HEK293 (cell line): ENCODE measurements at regions not wholly inside any gene's neighbourhood (a gene's known extent, or its start where the extent isn't known, plus 50 kb on each side); places are given as distances from the start of the nearest gene placed in this dataset.

Experiments
- CTCF ChIA-PET: fragments of 350-600 bp; formaldehyde crosslinking; extraction: SDS; loops from one replicate; lab custom pipeline; 2021; ENCODE audit warnings: antibody characterized with exemption; lab: Yijun Ruan, JAX
- POLR2A ChIA-PET: fragments of 300-600 bp; formaldehyde crosslinking; extraction: SDS; loops from one replicate; lab custom pipeline; 2020; ENCODE audit warnings: antibody characterized with exemption, inconsistent platforms; lab: Yijun Ruan, JAX
- H3K27ac ChIP-seq: fragments of 200-500 bp; sonication (Bioruptor generic); 2 replicates; pipeline ENCODE4 v1.5.1; 2014; ENCODE audit warnings: low read depth, low read length, control low read depth, inconsistent platforms; ENCODE audit errors: extremely low read depth
- H3K36me3 ChIP-seq, 2 experiments: fragments of 200-500 bp in 1 of 2; sonication (Bioruptor generic) in 1 of 2; 1 replicate in 1 of 2; 2 replicates in 1 of 2; pipeline ENCODE4 v1.5.1; 2014 to 2017; ENCODE audit warnings: inconsistent platforms in 2 of 2, low read length in 2 of 2; ENCODE audit not compliant: control insufficient read depth in 2 of 2, insufficient read depth in 1 of 2
- H3K4me1 ChIP-seq: fragments of 200-500 bp; sonication (Bioruptor generic); 2 replicates; pipeline ENCODE4 v1.5.1; 2014; ENCODE audit warnings: mild to moderate bottlenecking, low read length, inconsistent platforms; ENCODE audit not compliant: control insufficient read depth, insufficient read depth
- H3K4me3 ChIP-seq: 2 replicates; pipeline ENCODE4 v1.5.1; 2011; ENCODE audit warnings: low read depth, mild to moderate bottlenecking, control low read depth, low read length, moderate library complexity
- H3K9me3 ChIP-seq: fragments of 200-500 bp; sonication (Bioruptor generic); 2 replicates; pipeline ENCODE4 v1.5.1; 2014; ENCODE audit warnings: low read depth, low read length, inconsistent platforms; ENCODE audit not compliant: control insufficient read depth, insufficient read depth
- BCL11A ChIP-seq: fragments of 450-650 bp; formaldehyde crosslinking; IDR thresholded peaks from 2 replicates; pipeline ENCODE4 v1.5.1; 2016; ENCODE audit warnings: low read depth, missing biosample characterization, missing genetic modification characterization
- BCL11B ChIP-seq: fragments of 450-650 bp; formaldehyde crosslinking; IDR thresholded peaks from 2 replicates; pipeline ENCODE4 v1.5.1; 2016; ENCODE audit warnings: low read depth, missing biosample characterization, missing genetic modification characterization
- BCL6B ChIP-seq: fragments of 450-650 bp; formaldehyde crosslinking; IDR thresholded peaks from 2 replicates; pipeline ENCODE4 v1.5.1; 2017; ENCODE audit warnings: missing biosample characterization, missing genetic modification characterization
- GLI4 ChIP-seq: fragments of 450-650 bp; formaldehyde crosslinking; IDR thresholded peaks from 2 replicates; pipeline ENCODE4 v1.5.1; 2016; ENCODE audit warnings: missing biosample characterization, missing genetic modification characterization
- HOXD13 ChIP-seq: sonication (generic); formaldehyde crosslinking; IDR thresholded peaks from 2 replicates; pipeline ENCODE4 v1.8.0; 2022; ENCODE audit warnings: missing genetic modification reagents, borderline replicate concordance
- IKZF3 ChIP-seq: fragments of 450-650 bp; IDR thresholded peaks from 2 replicates; pipeline ENCODE4 v1.5.0; 2018; ENCODE audit warnings: missing biosample characterization, mild to moderate bottlenecking, missing genetic modification characterization, moderate library complexity
- KLF10 ChIP-seq: fragments of 450-650 bp; IDR thresholded peaks from 2 replicates; pipeline ENCODE4 v1.5.1; 2018; ENCODE audit warnings: missing biosample characterization, mild to moderate bottlenecking, missing genetic modification characterization
- KLF8 ChIP-seq: fragments of 450-650 bp; formaldehyde crosslinking; IDR thresholded peaks from 2 replicates; pipeline ENCODE4 v1.5.1; 2016; ENCODE audit warnings: missing biosample characterization, missing genetic modification characterization
- YY2 ChIP-seq: fragments of 450-650 bp; formaldehyde crosslinking; IDR thresholded peaks from 2 replicates; pipeline ENCODE4 v1.5.1; 2016; ENCODE audit warnings: missing biosample characterization, missing genetic modification characterization
- ZBTB20 ChIP-seq: fragments of 450-650 bp; formaldehyde crosslinking; IDR thresholded peaks from 2 replicates; pipeline ENCODE4 v1.5.1; 2016; ENCODE audit warnings: missing biosample characterization, missing genetic modification characterization
- ZBTB26 ChIP-seq: fragments of 450-650 bp; formaldehyde crosslinking; optimal IDR thresholded peaks from 2 replicates; pipeline ENCODE3; 2016; ENCODE audit warnings: missing biosample characterization, mild to moderate bottlenecking, missing genetic modification characterization
- ZBTB49 ChIP-seq: fragments of 450-650 bp; formaldehyde crosslinking; IDR thresholded peaks from 2 replicates; pipeline ENCODE4 v1.5.1; 2016; ENCODE audit warnings: missing biosample characterization, missing genetic modification characterization, low read depth
- ZBTB6 ChIP-seq: fragments of 450-650 bp; formaldehyde crosslinking; IDR thresholded peaks from 2 replicates; pipeline ENCODE4 v1.5.1; 2017; ENCODE audit warnings: missing biosample characterization, missing genetic modification characterization
- ZFP3 ChIP-seq: fragments of 450-650 bp; formaldehyde crosslinking; IDR thresholded peaks from 2 replicates; pipeline ENCODE4 v1.5.1; 2016; ENCODE audit warnings: low read depth, missing biosample characterization, missing genetic modification characterization
- ZNF121 ChIP-seq: fragments of 450-650 bp; formaldehyde crosslinking; IDR thresholded peaks from 2 replicates; pipeline ENCODE4 v1.5.1; 2016; ENCODE audit warnings: missing biosample characterization, missing genetic modification characterization
- ZNF280C ChIP-seq: fragments of 450-650 bp; formaldehyde crosslinking; IDR thresholded peaks from 2 replicates; pipeline ENCODE4 v1.5.1; 2016; ENCODE audit warnings: missing biosample characterization, missing genetic modification characterization
- ZNF311 ChIP-seq: fragments of 450-650 bp; formaldehyde crosslinking; IDR thresholded peaks from 2 replicates; pipeline ENCODE4 v1.5.1; 2017; ENCODE audit warnings: missing biosample characterization, missing genetic modification characterization, borderline replicate concordance
- ZNF37A ChIP-seq: fragments of 450-650 bp; IDR thresholded peaks from 2 replicates; pipeline ENCODE4 v1.5.1; 2018; ENCODE audit warnings: missing biosample characterization, missing genetic modification characterization
- ZNF426 ChIP-seq: fragments of 450-650 bp; formaldehyde crosslinking; IDR thresholded peaks from 2 replicates; pipeline ENCODE4 v1.5.1; 2017; ENCODE audit warnings: missing biosample characterization, missing genetic modification characterization, mild to moderate bottlenecking, inconsistent platforms, moderate library complexity
- ZNF433 ChIP-seq: fragments of 450-650 bp; formaldehyde crosslinking; IDR thresholded peaks from 2 replicates; pipeline ENCODE4 v1.5.1; 2016; ENCODE audit warnings: missing biosample characterization, missing genetic modification characterization, low read depth
- ZNF529 ChIP-seq: fragments of 450-650 bp; formaldehyde crosslinking; IDR thresholded peaks from 2 replicates; pipeline ENCODE4 v1.5.1; 2017; ENCODE audit warnings: missing genetic modification characterization, missing biosample characterization; ENCODE audit not compliant: insufficient replicate concordance
- ZNF549 ChIP-seq: fragments of 450-650 bp; IDR thresholded peaks from 2 replicates; pipeline ENCODE4 v1.5.1; 2018; ENCODE audit warnings: missing biosample characterization, missing genetic modification characterization, mild to moderate bottlenecking, inconsistent platforms, moderate library complexity
- ZNF560 ChIP-seq: fragments of 450-650 bp; formaldehyde crosslinking; IDR thresholded peaks from 2 replicates; pipeline ENCODE4 v1.5.1; 2017; ENCODE audit warnings: missing biosample characterization, missing genetic modification characterization, borderline replicate concordance
- ZNF561 ChIP-seq: fragments of 450-650 bp; IDR thresholded peaks from 2 replicates; pipeline ENCODE4 v1.5.1; 2018; ENCODE audit warnings: missing biosample characterization, missing genetic modification characterization, borderline replicate concordance
- ZNF600 ChIP-seq: fragments of 450-650 bp; formaldehyde crosslinking; IDR thresholded peaks from 2 replicates; pipeline ENCODE4 v1.5.1; 2016; ENCODE audit warnings: missing biosample characterization, missing genetic modification characterization
- ZNF610 ChIP-seq: fragments of 450-650 bp; formaldehyde crosslinking; IDR thresholded peaks from 2 replicates; pipeline ENCODE4 v1.5.1; 2016; ENCODE audit warnings: missing biosample characterization, missing genetic modification characterization, borderline replicate concordance
- ZNF785 ChIP-seq: fragments of 450-650 bp; formaldehyde crosslinking; IDR thresholded peaks from 2 replicates; pipeline ENCODE4 v1.5.1; 2016; ENCODE audit warnings: missing biosample characterization, missing genetic modification characterization
- ZSCAN23 ChIP-seq: fragments of 450-650 bp; formaldehyde crosslinking; IDR thresholded peaks from 2 replicates; pipeline ENCODE4 v1.5.1; 2016; ENCODE audit warnings: missing biosample characterization, missing genetic modification characterization

- TF ChIP-seq KLF10 = no peak
- TF ChIP-seq YY2 (tag by site-specific recombination) = no peak
- no peak for TF ChIP-seq ZBTB20 (tag by site-specific recombination)
- TF ChIP-seq, all 188 proteins: peak for 0
Measured at GRCh38 chr13:61162106-61162505, 253.5 kb downstream of the PCDH20 start (continued).

GRCh38 chr13:61156753-61157152 lies 258.9 kb downstream of the PCDH20 start:
- H3K36me3 ChIP-seq = no peaks in the 10 kb centered on the region
- H3K27ac ChIP-seq = no peak overlapping the region
- TF ChIP-seq ZNF529 (tag by site-specific recombination) = no peak
- TF ChIP-seq ZNF561 (tag by site-specific recombination) = no peak
- no peak for TF ChIP-seq ZSCAN23 (tag by site-specific recombination)
- TF ChIP-seq ZBTB26 (tag by site-specific recombination) = no peak
- no peak for TF ChIP-seq ZNF560
- no peak for TF ChIP-seq ZNF549 (tag by site-specific recombination)
- TF ChIP-seq ZFP3 = no peak
- no peak for TF ChIP-seq HOXD13 (CRISPR knock-in tag)
- TF ChIP-seq ZNF280C (tag by site-specific recombination) = no peak
- no peak for TF ChIP-seq ZNF785 (tag by site-specific recombination)
- no peak for TF ChIP-seq ZNF37A (tag by site-specific recombination)
- no peak for TF ChIP-seq BCL11B
- TF ChIP-seq ZNF311 (tag by site-specific recombination) = no peak
- ChIA-PET CTCF (interaction anchor here (0.6 to 0.7 kb wide), 2 partner anchors 9 to 15 kb away, joined by 3 read pairs; no protein-coding TSS in a partner anchor), POLR2A (no interaction called here)
- H3K4me3 ChIP-seq = no peak overlapping the region
- H3K4me1 ChIP-seq = no peaks in the 10 kb centered on the region
- no peaks in the 10 kb centered on the region for H3K9me3 ChIP-seq

- no peak overlapping the region for H3K4me3 ChIP-seq
- ChIA-PET CTCF (no interaction called here), POLR2A (no interaction called here)
- no peak overlapping the region for H3K27ac ChIP-seq
- no peaks in the 10 kb centered on the region for H3K9me3 ChIP-seq
- H3K4me1 ChIP-seq = no peaks in the 10 kb centered on the region
- H3K36me3 ChIP-seq = no peaks in the 10 kb centered on the region
- TF ChIP-seq ZBTB6 (no peak), ZNF561 (tag by site-specific recombination) (no peak), ZNF610 (no peak), ZNF600 (tag by site-specific recombination) (no peak), ZNF426 (no peak), BCL11A (tag by site-specific recombination) (no peak), IKZF3 (tag by site-specific recombination) (no peak), KLF8 (tag by site-specific recombination) (no peak), ZNF121 (tag by site-specific recombination) (no peak), ZBTB49 (tag by site-specific recombination) (no peak), BCL6B (tag by site-specific recombination) (no peak), GLI4 (tag by site-specific recombination) (no peak), ZNF433 (tag by site-specific recombination) (no peak)
Measured at GRCh38 chr13:61151062-61151461, 264.6 kb downstream of the PCDH20 start.
